GM12874 (cell line): ENCODE measurements at regions not wholly inside any gene's neighbourhood (a gene's known extent, or its start where the extent isn't known, plus 50 kb on each side); places are given as distances from the start of the nearest gene placed in this dataset.

Experiments
- CTCF ChIP-seq: IDR thresholded peaks from 2 replicates; pipeline ENCODE4 v1.5.1; 2011; ENCODE audit warnings: low read depth, mild to moderate bottlenecking, control low read depth, low read length, moderate library complexity; ENCODE audit not compliant: insufficient read depth

GRCh38 chr11:100543386-100543785 lies 143.7 kb upstream of the ARHGAP42 start:
- no peak for TF ChIP-seq CTCF

GRCh38 chr11:100545556-100545955 lies 141.5 kb upstream of the ARHGAP42 start:
- no peak for TF ChIP-seq CTCF

- no peak for TF ChIP-seq CTCF
Measured at GRCh38 chr11:100545970-100546369, 141.1 kb upstream of the ARHGAP42 start.

GRCh38 chr11:100546714-100547113 lies 140.4 kb upstream of the ARHGAP42 start:
- TF ChIP-seq CTCF = no peak

- no peak for TF ChIP-seq CTCF
Measured at GRCh38 chr11:100550298-100550697, 136.8 kb upstream of the ARHGAP42 start.

GRCh38 chr11:100550912-100551632 lies 136.0 kb upstream of the ARHGAP42 start:
- no peak for TF ChIP-seq CTCF

GRCh38 chr11:100555931-100556330 lies 131.2 kb upstream of the ARHGAP42 start:
- TF ChIP-seq CTCF = no peak
